T-helper 17 cell (primary cell): ENCODE measurements at regions not wholly inside any gene's neighbourhood (a gene's known extent, or its start where the extent isn't known, plus 50 kb on each side); places are given as distances from the start of the nearest gene placed in this dataset.

Experiments used
- ATAC-seq: fragments of 150-1000 bp; cut with Tn5 transposase; 2 replicates; pipeline ENCODE4 v1.10.0; 2021; ENCODE audit warnings: mild to moderate bottlenecking, moderate library complexity
- DNase-seq, 3 donors: peaks; one replicate each; pipeline versions ENCODE4 v3.0.0 to v3.0.0-alpha.2; 2020 to 2021
- H3K9me3 ChIP-seq: one replicate; pipeline ENCODE4 v1.7.0; 2013; ENCODE audit warnings: low read length, mild to moderate bottlenecking; ENCODE audit not compliant: control insufficient read depth, poor library complexity, severe bottlenecking
- H3K27ac Mint-ChIP-seq: one replicate; pipeline ENCODE4 v1.8.0; 2022; ENCODE audit warnings: mild to moderate bottlenecking, moderate library complexity, mixed read lengths
- H3K27me3 Mint-ChIP-seq: one replicate; pipeline ENCODE4 v1.8.0; 2022; ENCODE audit warnings: mixed read lengths
- H3K36me3 Mint-ChIP-seq: one replicate; pipeline ENCODE4 v1.8.0; 2022; ENCODE audit warnings: low read depth, mixed read lengths
- H3K4me1 Mint-ChIP-seq: one replicate; pipeline ENCODE4 v1.8.0; 2022; ENCODE audit warnings: mild to moderate bottlenecking, mixed read lengths
- H3K4me3 Mint-ChIP-seq: one replicate; pipeline ENCODE4 v1.8.0; 2022; ENCODE audit warnings: mild to moderate bottlenecking, moderate library complexity, mixed read lengths

- H3K27ac Mint-ChIP-seq: no peak overlapping the region
- no peaks in the 10 kb centered on the region for H3K27me3 Mint-ChIP-seq
- DNase-seq (no peak), ATAC-seq (no peak)
- H3K4me1 Mint-ChIP-seq: no peaks in the 10 kb centered on the region
- no peaks in the 10 kb centered on the region for H3K36me3 Mint-ChIP-seq
- H3K9me3 ChIP-seq: no peaks in the 10 kb centered on the region
- H3K4me3 Mint-ChIP-seq: no peak overlapping the region
These were observed 115.0 kb upstream of the FOXA2 start for GRCh38 chr20:22699396-22699795.

- no peaks in the 10 kb centered on the region for H3K27me3 Mint-ChIP-seq
- H3K9me3 ChIP-seq: no peaks in the 10 kb centered on the region
- H3K27ac Mint-ChIP-seq: no peak overlapping the region
- DNase-seq: no peak
- H3K4me3 Mint-ChIP-seq: no peak overlapping the region
- H3K4me1 Mint-ChIP-seq: no peaks in the 10 kb centered on the region
- no peaks in the 10 kb centered on the region for H3K36me3 Mint-ChIP-seq
- ATAC-seq: no peak
These were observed 116.0 kb upstream of the FOXA2 start for GRCh38 chr20:22700367-22700766.

DNA sequence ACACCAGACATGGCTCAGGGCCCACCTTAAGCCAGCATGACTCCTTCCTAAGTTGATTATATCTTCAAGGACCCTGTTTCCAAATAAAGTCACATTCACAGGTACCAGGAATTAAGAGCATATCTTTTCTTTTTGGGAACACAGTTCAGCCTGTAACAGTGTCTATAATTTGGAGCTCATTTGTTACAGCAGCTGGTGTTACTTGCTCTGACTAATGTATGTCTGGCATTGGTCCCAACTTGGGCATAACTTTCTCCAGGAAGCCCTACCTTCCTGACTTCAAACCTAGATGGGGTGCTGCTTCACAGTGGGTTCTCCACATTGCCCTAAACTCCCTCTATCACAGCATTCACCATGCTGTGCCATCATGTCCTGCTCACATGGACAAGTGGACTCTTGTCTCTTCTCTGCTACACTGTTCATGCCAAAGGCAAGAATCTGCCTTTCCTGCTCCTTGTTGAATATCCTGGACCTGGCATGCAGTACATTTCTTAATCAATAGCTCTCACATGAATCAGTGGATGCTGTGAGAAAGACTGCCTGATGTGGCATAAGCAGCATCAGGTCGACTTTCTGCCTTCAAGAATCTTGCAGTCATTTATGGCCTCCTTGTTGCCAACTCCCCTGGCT, 117.4 kb upstream of the FOXA2 start:
- ATAC-seq (no peak), DNase-seq (no peak)
- no peaks in the 10 kb centered on the region for H3K9me3 ChIP-seq
- H3K4me3 Mint-ChIP-seq: no peak overlapping the region
- H3K27me3 Mint-ChIP-seq: no peaks in the 10 kb centered on the region
- H3K4me1 Mint-ChIP-seq: no peaks in the 10 kb centered on the region
- no peaks in the 10 kb centered on the region for H3K36me3 Mint-ChIP-seq
- no peak overlapping the region for H3K27ac Mint-ChIP-seq

DNA sequence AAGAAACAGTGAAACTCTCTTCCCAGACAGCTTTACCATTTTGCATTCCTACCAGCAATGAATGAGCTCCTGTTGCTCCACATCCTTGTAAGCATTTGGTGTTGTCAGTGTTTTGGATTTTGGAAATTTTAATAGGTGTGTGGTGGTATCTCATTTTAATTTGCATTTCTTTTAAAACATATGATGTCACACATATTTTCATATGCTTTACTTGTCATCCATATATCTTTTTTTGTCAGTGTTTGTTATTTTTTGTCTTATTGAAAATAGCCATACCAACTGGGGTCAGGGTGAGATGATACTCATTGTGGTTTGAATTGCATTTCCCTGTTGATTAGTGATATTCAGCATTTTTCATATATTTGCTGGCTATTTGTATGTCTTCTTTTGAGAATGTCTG, 119.5 kb upstream of the FOXA2 start:
- no peak for DNase-seq
- H3K9me3 ChIP-seq: no peaks in the 10 kb centered on the region
- Mint-ChIP-seq H3K4me1 (no peaks in the 10 kb centered on the region), H3K27me3 (no peaks in the 10 kb centered on the region), H3K27ac (no peak overlapping the region), H3K36me3 (no peaks in the 10 kb centered on the region), H3K4me3 (no peak overlapping the region)
- no peak for ATAC-seq

- H3K27me3 Mint-ChIP-seq: no peaks in the 10 kb centered on the region
- no peak for DNase-seq
These were observed 127.8 kb upstream of the FOXA2 start for GRCh38 chr20:22711971-22712755.

GRCh38 chr20:22716821-22717351, 132.5 kb upstream of the FOXA2 start:
- H3K9me3 ChIP-seq: no peaks in the 10 kb centered on the region
- Mint-ChIP-seq H3K4me1 (no peaks in the 10 kb centered on the region), H3K36me3 (no peaks in the 10 kb centered on the region), H3K27me3 (no peaks in the 10 kb centered on the region), H3K27ac (no peak overlapping the region), H3K4me3 (no peak overlapping the region)
- no peak for DNase-seq
- ATAC-seq: no peak

More at GRCh38 chr20:22711971-22712755, 127.8 kb upstream of the FOXA2 start:
- no peaks in the 10 kb centered on the region for H3K4me1 Mint-ChIP-seq
- H3K4me3 Mint-ChIP-seq: no peak overlapping the region
- H3K9me3 ChIP-seq: no peaks in the 10 kb centered on the region
- ATAC-seq: no peak
- H3K36me3 Mint-ChIP-seq: no peaks in the 10 kb centered on the region
- H3K27ac Mint-ChIP-seq: no peak overlapping the region

- H3K9me3 ChIP-seq: no peaks in the 10 kb centered on the region
- no peaks in the 10 kb centered on the region for H3K36me3 Mint-ChIP-seq
- H3K27ac Mint-ChIP-seq: no peak overlapping the region
- ATAC-seq (no peak), DNase-seq (no peak)
- no peaks in the 10 kb centered on the region for H3K27me3 Mint-ChIP-seq
- no peak overlapping the region for H3K4me3 Mint-ChIP-seq
- no peaks in the 10 kb centered on the region for H3K4me1 Mint-ChIP-seq
These were observed 133.1 kb upstream of the FOXA2 start for GRCh38 chr20:22717466-22717865.

DNA sequence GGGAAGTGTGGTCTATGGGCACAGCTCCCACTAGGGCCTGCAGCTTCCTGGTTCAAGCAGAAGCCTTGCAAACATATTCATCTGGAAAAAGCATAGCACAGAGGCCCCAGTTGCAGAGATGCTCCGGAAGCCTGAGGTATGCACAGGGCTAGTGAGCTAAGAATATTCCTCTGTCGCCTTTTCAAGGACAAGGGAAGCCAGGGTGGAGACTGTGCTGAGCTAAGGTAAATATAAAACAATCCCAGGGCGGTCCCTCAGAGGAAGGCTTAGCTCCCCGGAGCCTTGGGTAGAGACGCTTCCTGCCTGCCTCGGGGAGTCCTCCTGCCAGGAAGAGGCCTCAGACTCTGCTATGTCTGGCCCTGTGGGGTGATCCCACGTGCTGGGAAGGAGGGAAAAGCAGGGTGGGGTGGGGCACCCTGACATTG, 134.8 kb upstream of the FOXA2 start:
- no peaks in the 10 kb centered on the region for H3K4me1 Mint-ChIP-seq
- ATAC-seq (no peak), DNase-seq (no peak)
- no peak overlapping the region for H3K27ac Mint-ChIP-seq
- no peak overlapping the region for H3K4me3 Mint-ChIP-seq
- H3K36me3 Mint-ChIP-seq: no peaks in the 10 kb centered on the region
- peaks cover 4% of the 10 kb centered on the region for H3K27me3 Mint-ChIP-seq
- H3K9me3 ChIP-seq: no peaks in the 10 kb centered on the region

- H3K9me3 ChIP-seq: no peaks in the 10 kb centered on the region
- no peak overlapping the region for H3K27ac Mint-ChIP-seq
- no peak overlapping the region for H3K4me3 Mint-ChIP-seq
- DNase-seq (no peak), ATAC-seq (no peak)
- H3K27me3 Mint-ChIP-seq: peaks cover 4% of the 10 kb centered on the region
- H3K4me1 Mint-ChIP-seq: no peaks in the 10 kb centered on the region
- no peaks in the 10 kb centered on the region for H3K36me3 Mint-ChIP-seq
These were observed 135.8 kb upstream of the FOXA2 start for GRCh38 chr20:22720206-22720605.

- H3K9me3 ChIP-seq: no peaks in the 10 kb centered on the region
- H3K36me3 Mint-ChIP-seq: no peaks in the 10 kb centered on the region
- no peak for ATAC-seq
- no peak overlapping the region for H3K27ac Mint-ChIP-seq
- DNase-seq: no peak
- H3K4me3 Mint-ChIP-seq: no peak overlapping the region
- peaks cover 4% of the 10 kb centered on the region for H3K27me3 Mint-ChIP-seq
- no peaks in the 10 kb centered on the region for H3K4me1 Mint-ChIP-seq
These were observed 138.4 kb upstream of the FOXA2 start for GRCh38 chr20:22722811-22723210.

- no peaks in the 10 kb centered on the region for H3K4me1 Mint-ChIP-seq
- H3K36me3 Mint-ChIP-seq: no peaks in the 10 kb centered on the region
- no peak overlapping the region for H3K27ac Mint-ChIP-seq
- no peak for ATAC-seq
- H3K9me3 ChIP-seq: no peaks in the 10 kb centered on the region
- H3K4me3 Mint-ChIP-seq: no peak overlapping the region
- peaks cover 4% of the 10 kb centered on the region for H3K27me3 Mint-ChIP-seq
- DNase-seq: no peak
These were observed 139.3 kb upstream of the FOXA2 start for GRCh38 chr20:22723659-22724058.

DNA sequence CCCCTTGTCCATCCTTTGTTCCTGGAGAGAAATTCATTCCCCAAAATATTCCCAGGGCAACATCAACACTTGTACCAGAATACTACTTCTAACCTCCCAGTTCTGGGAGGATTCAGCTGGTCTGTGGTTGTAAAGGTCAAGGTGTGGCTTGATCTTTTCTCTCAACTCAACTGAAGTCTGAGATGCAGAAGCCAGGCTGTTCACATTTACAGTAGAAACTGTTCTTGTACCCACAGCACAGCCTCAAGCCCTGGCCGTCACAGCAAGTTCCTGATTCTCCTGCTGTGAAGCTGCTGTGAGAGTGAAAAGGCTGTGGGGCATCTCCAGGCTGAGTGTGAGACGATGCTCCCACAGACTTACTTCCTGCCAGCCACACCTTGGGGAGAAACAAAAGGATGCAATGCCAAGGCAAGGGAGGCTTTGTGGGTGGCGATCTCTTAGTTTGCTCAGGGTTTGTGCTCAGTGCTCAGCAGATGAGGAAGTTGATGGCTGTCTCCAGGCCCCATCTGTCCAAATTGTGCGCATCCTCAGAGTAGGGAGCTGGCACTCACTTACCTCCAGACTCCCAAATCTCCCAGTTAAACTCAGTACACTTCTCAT, 143.9 kb upstream of the FOXA2 start:
- Mint-ChIP-seq H3K36me3 (no peaks in the 10 kb centered on the region), H3K4me1 (no peaks in the 10 kb centered on the region), H3K27ac (no peak overlapping the region), H3K4me3 (no peak overlapping the region), H3K27me3 (no peaks in the 10 kb centered on the region)
- no peaks in the 10 kb centered on the region for H3K9me3 ChIP-seq
- ATAC-seq (no peak), DNase-seq (no peak)

GRCh38 chr20:22729180-22729579, 144.8 kb upstream of the FOXA2 start:
- Mint-ChIP-seq H3K4me3 (no peak overlapping the region), H3K27me3 (no peaks in the 10 kb centered on the region), H3K4me1 (no peaks in the 10 kb centered on the region), H3K27ac (no peak overlapping the region), H3K36me3 (no peaks in the 10 kb centered on the region)
- ATAC-seq (no peak), DNase-seq (no peak)
- H3K9me3 ChIP-seq: no peaks in the 10 kb centered on the region
